ENCODE measurements at regions not wholly inside any gene's neighbourhood (a gene's known extent, or its start where the extent isn't known, plus 50 kb on each side); places are given as distances from the start of the nearest gene placed in this dataset.

DNA sequence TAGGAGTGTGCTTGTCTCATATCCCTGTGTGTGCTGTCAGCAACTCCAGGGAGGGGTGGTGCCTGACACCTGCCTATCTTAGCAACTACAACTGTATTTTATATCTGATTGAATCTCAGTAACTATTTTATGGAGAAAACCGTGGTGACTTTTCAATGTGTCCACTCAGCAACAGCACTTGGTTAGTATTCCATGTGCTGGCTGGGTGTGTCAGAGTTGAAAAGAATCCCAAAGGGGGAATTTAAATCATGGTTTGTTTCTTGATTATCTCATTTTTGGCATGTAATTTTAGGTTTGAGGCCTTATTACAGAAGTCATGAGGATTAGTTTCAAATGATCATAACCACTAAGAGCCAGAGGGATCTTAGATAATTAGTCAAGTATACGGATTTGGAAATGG, 425.7 kb upstream of the FZD8 start:
- Histone ChIP-seq H3K9ac (ENCODE audit: low read length) (no peak overlapping the region), H3K27me3 (ENCODE audit: control insufficient read depth, insufficient read depth, low read length) (no peaks in the 10 kb centered on the region)

DNA sequence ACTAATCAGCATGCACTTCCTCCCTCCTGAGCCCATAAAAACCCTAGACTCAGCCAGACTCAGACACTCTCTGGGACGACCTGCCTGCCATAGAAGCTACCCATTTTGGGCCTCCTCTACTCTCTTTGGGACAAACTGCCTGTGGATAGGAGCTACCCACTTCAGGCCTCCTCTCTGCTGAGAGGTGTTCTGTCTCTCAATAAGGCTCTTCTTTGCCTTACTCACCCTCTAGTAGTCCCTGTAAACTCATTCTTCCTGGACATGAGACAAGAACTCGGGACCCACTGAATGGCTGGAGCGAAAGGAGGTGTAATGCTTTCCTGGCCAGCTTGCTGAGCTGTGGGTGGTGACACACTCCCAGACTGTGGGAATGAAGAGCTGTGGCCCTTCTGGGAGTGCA, 424.8 kb upstream of the FZD8 start:
- Histone ChIP-seq H3K4me3 (ENCODE audit: low read depth, low read length) (no peak overlapping the region), H3K27ac (ENCODE audit: low read depth, low read length) (no peak overlapping the region), H3K9ac (ENCODE audit: low read length) (no peak overlapping the region), H3K36me3 (ENCODE audit: control insufficient read depth, insufficient read depth, low read length) (no peaks in the 10 kb centered on the region), H3K4me1 (ENCODE audit: control insufficient read depth, insufficient read depth, low read length) (no peaks in the 10 kb centered on the region), H3K27me3 (ENCODE audit: control insufficient read depth, insufficient read depth, low read length) (no peaks in the 10 kb centered on the region), H3K9me3 (ENCODE audit: control insufficient read depth, insufficient read depth, low read depth, low read length) (peaks cover 17% of the 10 kb centered on the region)

More for the DNA sequence above, 425.7 kb upstream of the FZD8 start:
- Histone ChIP-seq H3K9me3 (ENCODE audit: control insufficient read depth, insufficient read depth, low read depth, low read length) (peaks cover 17% of the 10 kb centered on the region), H3K4me1 (ENCODE audit: control insufficient read depth, insufficient read depth, low read length) (no peaks in the 10 kb centered on the region), H3K4me3 (ENCODE audit: low read depth, low read length) (no peak overlapping the region), H3K36me3 (ENCODE audit: control insufficient read depth, insufficient read depth, low read length) (no peaks in the 10 kb centered on the region), H3K27ac (ENCODE audit: low read depth, low read length) (no peak overlapping the region)

GRCh38 chr10:36066102-36066501, 424.0 kb upstream of the FZD8 start:
- no peak overlapping the region for H3K9ac ChIP-seq (ENCODE audit: low read length)
- H3K27ac ChIP-seq (ENCODE audit: low read depth, low read length) = no peak overlapping the region
- H3K4me1 ChIP-seq (ENCODE audit: control insufficient read depth, insufficient read depth, low read length) = no peaks in the 10 kb centered on the region
- H3K36me3 ChIP-seq (ENCODE audit: control insufficient read depth, insufficient read depth, low read length) = no peaks in the 10 kb centered on the region
- peaks cover 17% of the 10 kb centered on the region for H3K9me3 ChIP-seq (ENCODE audit: control insufficient read depth, insufficient read depth, low read depth, low read length)
- no peaks in the 10 kb centered on the region for H3K27me3 ChIP-seq (ENCODE audit: control insufficient read depth, insufficient read depth, low read length)
- H3K4me3 ChIP-seq (ENCODE audit: low read depth, low read length) = no peak overlapping the region

DNA sequence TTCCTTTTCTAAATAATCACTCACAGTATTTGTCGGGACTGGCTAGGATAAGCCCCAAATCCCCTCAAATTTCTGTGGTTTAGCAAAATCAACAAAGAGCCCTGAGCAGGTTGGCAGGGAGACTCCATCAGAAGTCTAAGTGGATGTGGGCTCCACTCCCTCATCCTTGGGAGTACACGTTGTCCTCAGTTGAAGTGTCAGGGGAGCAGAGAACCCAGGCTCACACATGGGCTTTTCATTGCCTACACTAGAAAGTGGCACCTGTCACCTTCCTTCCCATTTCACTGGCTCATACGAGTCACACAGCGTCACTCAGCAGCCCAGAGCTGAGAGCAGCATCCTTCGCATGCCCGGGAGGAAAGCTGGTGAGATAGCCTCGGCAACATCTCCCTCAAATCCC, 421.3 kb upstream of the FZD8 start:
- H3K4me3 ChIP-seq (ENCODE audit: low read depth, low read length) = no peak overlapping the region
- peaks cover 17% of the 10 kb centered on the region for H3K9me3 ChIP-seq (ENCODE audit: control insufficient read depth, insufficient read depth, low read depth, low read length)
- H3K36me3 ChIP-seq (ENCODE audit: control insufficient read depth, insufficient read depth, low read length) = no peaks in the 10 kb centered on the region
- H3K27me3 ChIP-seq (ENCODE audit: control insufficient read depth, insufficient read depth, low read length) = no peaks in the 10 kb centered on the region
- no peak overlapping the region for H3K9ac ChIP-seq (ENCODE audit: low read length)
- no peaks in the 10 kb centered on the region for H3K4me1 ChIP-seq (ENCODE audit: control insufficient read depth, insufficient read depth, low read length)
- no peak overlapping the region for H3K27ac ChIP-seq (ENCODE audit: low read depth, low read length)

DNA sequence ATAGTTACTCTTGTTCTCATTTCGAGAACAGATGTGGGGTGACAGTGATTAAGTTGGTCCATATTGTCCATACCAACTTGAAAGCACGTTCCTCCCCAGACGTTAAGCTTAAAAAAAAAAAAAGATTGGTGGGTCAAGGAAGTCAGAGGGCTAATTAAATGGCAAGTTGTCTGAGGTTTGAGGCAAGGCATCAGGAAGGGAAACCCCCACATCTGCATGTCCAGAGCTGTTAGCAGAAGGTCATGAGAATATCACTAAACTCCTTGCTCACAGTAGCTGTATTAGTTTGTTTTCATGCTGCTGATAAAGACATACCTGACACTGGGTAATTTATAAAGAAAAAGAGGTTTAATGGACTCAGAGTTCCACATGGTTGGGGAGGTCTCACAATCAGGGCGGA, 415.6 kb upstream of the FZD8 start:
- peaks cover 7% of the 10 kb centered on the region; the same call in 1 of the 2 replicates for H3K9me3 ChIP-seq (ENCODE audit: control insufficient read depth, insufficient read depth, low read depth, low read length)
- H3K9ac ChIP-seq (ENCODE audit: low read length) = no peak overlapping the region
- no peak overlapping the region for H3K4me3 ChIP-seq (ENCODE audit: low read depth, low read length)
- H3K4me1 ChIP-seq (ENCODE audit: control insufficient read depth, insufficient read depth, low read length) = no peaks in the 10 kb centered on the region
- no peaks in the 10 kb centered on the region for H3K36me3 ChIP-seq (ENCODE audit: control insufficient read depth, insufficient read depth, low read length)
- no peak overlapping the region for H3K27ac ChIP-seq (ENCODE audit: low read depth, low read length)
- no peaks in the 10 kb centered on the region for H3K27me3 ChIP-seq (ENCODE audit: control insufficient read depth, insufficient read depth, low read length)

DNA sequence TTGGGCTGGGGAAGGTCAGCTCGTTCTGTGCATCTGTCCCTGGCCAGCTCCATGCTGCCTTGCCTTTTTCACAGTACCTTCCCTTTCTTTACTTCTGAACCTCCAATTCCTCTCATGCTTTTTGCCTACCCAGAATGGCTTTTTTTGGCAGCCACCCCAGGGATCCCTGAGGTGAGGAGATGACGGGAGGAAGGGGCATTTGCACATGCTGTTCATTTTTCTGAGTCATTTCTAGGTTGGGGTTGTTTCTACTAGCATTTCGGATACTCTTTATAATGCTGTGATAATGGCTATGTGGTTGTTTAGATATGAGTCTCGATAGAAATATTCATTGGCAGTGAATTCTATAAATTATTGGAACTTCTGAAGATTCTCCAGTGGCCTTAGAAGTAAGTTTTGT, 415.1 kb upstream of the FZD8 start:
- no peak overlapping the region for H3K27ac ChIP-seq (ENCODE audit: low read depth, low read length)
- H3K4me3 ChIP-seq (ENCODE audit: low read depth, low read length) = no peak overlapping the region
- H3K36me3 ChIP-seq (ENCODE audit: control insufficient read depth, insufficient read depth, low read length) = no peaks in the 10 kb centered on the region
- no peak overlapping the region for H3K9ac ChIP-seq (ENCODE audit: low read length)
- H3K9me3 ChIP-seq (ENCODE audit: control insufficient read depth, insufficient read depth, low read depth, low read length) = peaks cover 7% of the 10 kb centered on the region; the same call in 1 of the 2 replicates
- no peaks in the 10 kb centered on the region for H3K27me3 ChIP-seq (ENCODE audit: control insufficient read depth, insufficient read depth, low read length)
- H3K4me1 ChIP-seq (ENCODE audit: control insufficient read depth, insufficient read depth, low read length) = no peaks in the 10 kb centered on the region

GRCh38 chr10:36053775-36054174, 411.7 kb upstream of the FZD8 start:
- Histone ChIP-seq H3K4me1 (ENCODE audit: control insufficient read depth, insufficient read depth, low read length) (no peaks in the 10 kb centered on the region), H3K9ac (ENCODE audit: low read length) (no peak overlapping the region), H3K27ac (ENCODE audit: low read depth, low read length) (no peak overlapping the region), H3K9me3 (ENCODE audit: control insufficient read depth, insufficient read depth, low read depth, low read length) (peaks cover 7% of the 10 kb centered on the region; the same call in 1 of the 2 replicates), H3K4me3 (ENCODE audit: low read depth, low read length) (no peak overlapping the region), H3K27me3 (ENCODE audit: control insufficient read depth, insufficient read depth, low read length) (no peaks in the 10 kb centered on the region), H3K36me3 (ENCODE audit: control insufficient read depth, insufficient read depth, low read length) (no peaks in the 10 kb centered on the region)

DNA sequence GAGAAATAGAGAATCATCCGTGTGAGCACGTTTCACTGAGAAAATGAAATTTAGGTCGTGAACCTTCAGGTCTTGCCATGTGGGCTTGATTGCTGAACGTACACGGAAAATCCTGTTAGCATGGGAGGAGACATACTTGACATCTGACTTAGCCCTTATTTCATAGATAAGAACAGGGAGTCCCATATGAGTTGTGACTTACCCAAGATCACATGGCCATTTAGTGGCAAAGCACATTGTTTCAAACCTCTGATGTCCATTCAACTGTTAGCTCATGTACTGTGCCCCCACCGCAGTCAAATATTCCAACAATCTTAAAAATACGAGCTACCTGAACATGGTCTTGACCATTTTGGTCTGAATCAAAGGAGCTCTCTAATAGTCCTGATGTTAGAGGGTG, 411.2 kb upstream of the FZD8 start:
- H3K4me3 ChIP-seq (ENCODE audit: low read depth, low read length) = no peak overlapping the region
- no peaks in the 10 kb centered on the region for H3K4me1 ChIP-seq (ENCODE audit: control insufficient read depth, insufficient read depth, low read length)
- H3K27me3 ChIP-seq (ENCODE audit: control insufficient read depth, insufficient read depth, low read length) = no peaks in the 10 kb centered on the region
- H3K9me3 ChIP-seq (ENCODE audit: control insufficient read depth, insufficient read depth, low read depth, low read length) = peaks cover 7% of the 10 kb centered on the region; the same call in 1 of the 2 replicates
- H3K27ac ChIP-seq (ENCODE audit: low read depth, low read length) = no peak overlapping the region
- no peaks in the 10 kb centered on the region for H3K36me3 ChIP-seq (ENCODE audit: control insufficient read depth, insufficient read depth, low read length)
- no peak overlapping the region for H3K9ac ChIP-seq (ENCODE audit: low read length)

GRCh38 chr10:36051500-36051991, 409.4 kb upstream of the FZD8 start:
- no peaks in the 10 kb centered on the region for H3K27me3 ChIP-seq (ENCODE audit: control insufficient read depth, insufficient read depth, low read length)

DNA sequence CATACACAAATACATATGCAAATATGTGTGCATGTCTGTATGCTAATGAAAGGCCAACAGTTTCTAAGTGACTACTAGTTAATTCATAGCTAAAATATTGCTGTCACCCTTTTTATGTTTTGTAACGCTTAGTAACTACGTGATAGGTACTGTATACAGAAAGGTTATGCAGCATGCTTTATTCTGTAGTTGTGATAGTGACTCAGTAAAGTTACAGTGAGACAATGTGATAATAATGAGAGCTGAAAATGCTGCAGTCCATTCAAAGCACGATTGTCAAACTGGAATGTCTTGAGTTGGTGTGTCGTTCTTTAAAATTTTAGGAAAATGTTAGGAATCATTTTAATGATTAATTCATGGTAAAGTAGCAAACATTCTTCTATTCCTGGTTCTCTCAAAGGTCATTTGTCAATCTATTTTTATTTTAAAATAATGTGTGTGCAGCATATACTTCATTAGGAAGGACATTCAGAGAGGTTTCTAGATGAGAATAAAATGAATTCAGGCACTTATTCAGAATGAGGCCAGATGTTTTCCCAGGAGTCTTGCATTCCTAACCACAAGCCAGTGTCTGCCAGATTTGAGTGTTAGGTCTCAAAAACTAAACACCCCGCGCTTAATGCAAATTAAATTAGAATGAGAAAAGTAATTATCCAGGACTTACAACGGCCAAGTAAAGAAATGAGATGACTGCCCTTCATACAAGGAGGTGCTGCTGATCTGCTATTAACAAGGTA, 408.8 kb upstream of the FZD8 start:
- Histone ChIP-seq H3K4me3 (ENCODE audit: low read depth, low read length) (no peak overlapping the region), H3K36me3 (ENCODE audit: control insufficient read depth, insufficient read depth, low read length) (no peaks in the 10 kb centered on the region), H3K27ac (ENCODE audit: low read depth, low read length) (no peak overlapping the region), H3K27me3 (ENCODE audit: control insufficient read depth, insufficient read depth, low read length) (no peaks in the 10 kb centered on the region), H3K9ac (ENCODE audit: low read length) (no peak overlapping the region), H3K9me3 (ENCODE audit: control insufficient read depth, insufficient read depth, low read depth, low read length) (peaks cover 7% of the 10 kb centered on the region; the same call in 1 of the 2 replicates), H3K4me1 (ENCODE audit: control insufficient read depth, insufficient read depth, low read length) (no peaks in the 10 kb centered on the region)

More at GRCh38 chr10:36051500-36051991, 409.4 kb upstream of the FZD8 start:
- peaks cover 7% of the 10 kb centered on the region; the same call in 1 of the 2 replicates for H3K9me3 ChIP-seq (ENCODE audit: control insufficient read depth, insufficient read depth, low read depth, low read length)
- H3K36me3 ChIP-seq (ENCODE audit: control insufficient read depth, insufficient read depth, low read length) = no peaks in the 10 kb centered on the region
- no peak overlapping the region for H3K4me3 ChIP-seq (ENCODE audit: low read depth, low read length)
- no peak overlapping the region for H3K27ac ChIP-seq (ENCODE audit: low read depth, low read length)
- H3K4me1 ChIP-seq (ENCODE audit: control insufficient read depth, insufficient read depth, low read length) = no peaks in the 10 kb centered on the region
- H3K9ac ChIP-seq (ENCODE audit: low read length) = no peak overlapping the region

- Histone ChIP-seq H3K27me3 (ENCODE audit: control insufficient read depth, insufficient read depth, low read length) (no peaks in the 10 kb centered on the region), H3K9me3 (ENCODE audit: control insufficient read depth, insufficient read depth, low read depth, low read length) (no peaks in the 10 kb centered on the region), H3K4me1 (ENCODE audit: control insufficient read depth, insufficient read depth, low read length) (no peaks in the 10 kb centered on the region), H3K27ac (ENCODE audit: low read depth, low read length) (no peak overlapping the region), H3K4me3 (ENCODE audit: low read depth, low read length) (no peak overlapping the region), H3K36me3 (ENCODE audit: control insufficient read depth, insufficient read depth, low read length) (no peaks in the 10 kb centered on the region), H3K9ac (ENCODE audit: low read length) (no peak overlapping the region)
Measured at GRCh38 chr10:36048780-36049179, 406.7 kb upstream of the FZD8 start.

Data from HUES6 (cell line).